Glutamatergic neuron (in vitro differentiated cells): ENCODE measurements at regions not wholly inside any gene's neighbourhood (a gene's known extent, or its start where the extent isn't known, plus 50 kb on each side); places are given as distances from the start of the nearest gene placed in this dataset.

Experiments used
- DNase-seq: peaks from one replicate; pipeline ENCODE4 v3.0.0; 2022
- H3K27ac Mint-ChIP-seq: one replicate; pipeline ENCODE4 v1.8.0; 2020; ENCODE audit warnings: mild to moderate bottlenecking, mixed read lengths, inconsistent platforms; ENCODE audit not compliant: unreplicated experiment
- H3K27me3 Mint-ChIP-seq: one replicate; pipeline ENCODE4 v1.8.0; 2020; ENCODE audit warnings: mild to moderate bottlenecking, moderate library complexity, mixed read lengths, inconsistent platforms; ENCODE audit not compliant: unreplicated experiment
- H3K36me3 Mint-ChIP-seq: one replicate; pipeline ENCODE4 v1.8.0; 2020; ENCODE audit warnings: mild to moderate bottlenecking, mixed read lengths, inconsistent platforms; ENCODE audit not compliant: unreplicated experiment
- H3K4me1 Mint-ChIP-seq: one replicate; pipeline ENCODE4 v1.8.0; 2020; ENCODE audit warnings: mild to moderate bottlenecking, low read depth, mixed read lengths, inconsistent platforms; ENCODE audit not compliant: unreplicated experiment
- H3K4me3 Mint-ChIP-seq: one replicate; pipeline ENCODE4 v1.8.0; 2020; ENCODE audit warnings: mild to moderate bottlenecking, mixed read lengths, inconsistent platforms; ENCODE audit not compliant: unreplicated experiment
- H3K9me3 Mint-ChIP-seq: one replicate; pipeline ENCODE4 v1.8.0; 2020; ENCODE audit warnings: mild to moderate bottlenecking, moderate library complexity, mixed read lengths, inconsistent platforms; ENCODE audit not compliant: unreplicated experiment
- TF ChIP-seq, protein P1 (sequence below): fragments of 200-600 bp; sonication (generic); IDR thresholded peaks from one replicate; pipeline ENCODE4 v1.5.0; 2021; ENCODE audit not compliant: partially characterized antibody, unreplicated experiment

DNA sequence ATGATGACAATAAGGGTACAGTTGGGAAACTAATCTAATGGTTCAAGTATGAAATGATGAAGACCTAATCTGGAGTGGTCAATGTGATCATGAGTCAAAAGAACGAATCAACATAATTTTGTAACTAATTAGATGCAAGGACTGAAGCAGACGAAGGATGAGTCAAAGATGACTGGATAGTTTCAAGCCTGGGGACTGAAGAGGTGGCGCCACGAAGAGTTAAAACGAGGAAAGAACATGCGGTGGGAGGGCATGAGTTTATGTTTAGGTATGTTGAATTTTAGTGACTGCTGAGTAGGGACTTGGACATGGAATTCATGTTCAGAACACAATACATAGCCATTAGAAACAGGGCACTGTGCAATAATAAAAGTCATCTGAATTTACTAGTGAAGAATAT, 221.5 kb upstream of the FAM241A start:
- Mint-ChIP-seq H3K36me3 (no peaks in the 10 kb centered on the region), H3K27me3 (no peaks in the 10 kb centered on the region), H3K4me1 (no peaks in the 10 kb centered on the region), H3K4me3 (no peak overlapping the region), H3K27ac (no peak overlapping the region), H3K9me3 (no peaks in the 10 kb centered on the region)
- no peak for DNase-seq
- TF ChIP-seq, protein P1, sequence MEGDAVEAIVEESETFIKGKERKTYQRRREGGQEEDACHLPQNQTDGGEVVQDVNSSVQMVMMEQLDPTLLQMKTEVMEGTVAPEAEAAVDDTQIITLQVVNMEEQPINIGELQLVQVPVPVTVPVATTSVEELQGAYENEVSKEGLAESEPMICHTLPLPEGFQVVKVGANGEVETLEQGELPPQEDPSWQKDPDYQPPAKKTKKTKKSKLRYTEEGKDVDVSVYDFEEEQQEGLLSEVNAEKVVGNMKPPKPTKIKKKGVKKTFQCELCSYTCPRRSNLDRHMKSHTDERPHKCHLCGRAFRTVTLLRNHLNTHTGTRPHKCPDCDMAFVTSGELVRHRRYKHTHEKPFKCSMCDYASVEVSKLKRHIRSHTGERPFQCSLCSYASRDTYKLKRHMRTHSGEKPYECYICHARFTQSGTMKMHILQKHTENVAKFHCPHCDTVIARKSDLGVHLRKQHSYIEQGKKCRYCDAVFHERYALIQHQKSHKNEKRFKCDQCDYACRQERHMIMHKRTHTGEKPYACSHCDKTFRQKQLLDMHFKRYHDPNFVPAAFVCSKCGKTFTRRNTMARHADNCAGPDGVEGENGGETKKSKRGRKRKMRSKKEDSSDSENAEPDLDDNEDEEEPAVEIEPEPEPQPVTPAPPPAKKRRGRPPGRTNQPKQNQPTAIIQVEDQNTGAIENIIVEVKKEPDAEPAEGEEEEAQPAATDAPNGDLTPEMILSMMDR = no peak

DNA sequence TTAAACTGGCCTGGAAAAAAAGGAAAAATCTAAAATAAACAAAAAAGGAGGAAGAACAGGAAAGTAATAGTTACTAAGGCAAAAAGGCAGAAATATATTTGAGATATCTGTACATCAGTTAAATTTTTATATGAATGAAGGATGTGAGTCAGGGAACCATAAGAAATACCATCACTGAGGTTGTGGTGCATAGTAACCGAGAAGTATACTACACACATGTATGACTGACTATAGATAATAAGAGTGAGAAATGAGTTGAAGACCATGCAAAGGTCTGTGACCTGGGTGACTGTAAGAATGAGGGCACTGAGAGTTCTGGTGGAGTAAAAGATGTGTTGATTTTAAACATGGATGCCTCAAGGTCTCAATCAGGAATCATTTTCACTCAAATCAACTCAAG, 220.6 kb upstream of the FAM241A start:
- no peaks in the 10 kb centered on the region for H3K9me3 Mint-ChIP-seq
- H3K27me3 Mint-ChIP-seq = no peaks in the 10 kb centered on the region

DNA sequence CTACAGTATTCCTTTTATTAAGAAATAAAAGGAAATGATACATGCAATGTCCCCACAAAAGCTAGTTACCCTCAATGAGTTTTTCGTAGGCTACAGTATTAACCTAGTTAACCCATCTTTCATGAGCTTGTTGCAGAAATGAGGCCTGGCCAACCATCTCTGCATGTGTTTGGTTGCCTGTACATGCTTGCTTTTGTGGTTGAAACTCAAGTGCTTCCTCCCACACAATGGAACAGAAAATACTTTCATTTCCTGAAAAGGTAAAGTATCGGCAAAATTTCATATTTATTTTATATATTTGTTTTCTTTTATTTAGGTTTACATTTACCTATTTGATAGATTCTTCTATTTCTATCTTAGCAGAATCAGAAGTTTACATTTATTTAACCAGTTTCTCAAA, 214.6 kb upstream of the FAM241A start:
- Mint-ChIP-seq H3K27ac (no peak overlapping the region), H3K9me3 (no peaks in the 10 kb centered on the region), H3K27me3 (no peaks in the 10 kb centered on the region), H3K4me3 (no peak overlapping the region), H3K36me3 (no peaks in the 10 kb centered on the region), H3K4me1 (peaks cover 2% of the 10 kb centered on the region)
- DNase-seq = no peak
- TF ChIP-seq, protein P1 = no peak

More for the DNA sequence above, 220.6 kb upstream of the FAM241A start:
- Mint-ChIP-seq H3K4me1 (no peaks in the 10 kb centered on the region), H3K4me3 (no peak overlapping the region), H3K36me3 (no peaks in the 10 kb centered on the region), H3K27ac (no peak overlapping the region)
- TF ChIP-seq, protein P1 = no peak
- no peak for DNase-seq

DNA sequence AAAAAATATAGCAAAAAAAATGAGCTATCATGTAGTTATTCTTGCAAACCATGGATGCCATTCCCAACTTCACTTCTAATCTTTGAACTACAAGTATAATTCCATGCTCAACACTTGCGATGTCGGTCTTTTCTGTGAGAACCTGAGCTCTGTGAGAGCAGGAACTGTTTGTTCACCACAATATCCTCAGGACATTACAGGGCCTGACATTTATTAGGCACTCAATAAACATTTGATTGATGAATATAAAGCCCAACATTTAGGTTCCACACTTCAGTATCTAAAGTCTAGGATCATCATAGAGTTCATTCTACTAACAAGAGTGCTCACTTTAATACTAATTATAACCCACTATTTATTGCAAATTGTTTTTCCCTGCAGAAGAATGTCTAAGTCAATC, 211.6 kb upstream of the FAM241A start:
- Mint-ChIP-seq H3K36me3 (no peaks in the 10 kb centered on the region), H3K9me3 (no peaks in the 10 kb centered on the region), H3K27ac (no peak overlapping the region), H3K4me1 (peaks cover 2% of the 10 kb centered on the region), H3K4me3 (no peak overlapping the region), H3K27me3 (no peaks in the 10 kb centered on the region)
- no peak for DNase-seq
- TF ChIP-seq, protein P1 = no peak

DNA sequence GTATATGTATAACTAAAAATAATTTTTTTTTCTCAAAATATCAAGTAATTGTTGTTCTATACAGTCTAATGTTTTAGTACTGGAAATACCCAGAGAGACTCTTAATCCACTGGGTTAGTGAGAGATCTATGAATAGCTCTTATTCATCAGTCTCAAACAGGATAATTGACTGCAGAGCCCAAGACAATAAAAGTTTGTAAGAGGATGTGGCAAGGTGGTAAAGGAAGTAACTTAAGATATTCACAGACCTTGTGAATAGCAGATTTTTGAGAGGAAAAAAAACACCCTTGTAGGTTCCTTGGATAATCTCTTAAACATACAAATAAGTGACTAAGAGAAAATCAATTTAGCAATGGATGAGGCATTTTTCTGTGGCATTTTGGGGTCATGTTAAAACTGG, 210.9 kb upstream of the FAM241A start:
- Mint-ChIP-seq H3K4me3 (no peak overlapping the region), H3K4me1 (peaks cover 2% of the 10 kb centered on the region)

More for the DNA sequence above, 210.9 kb upstream of the FAM241A start:
- TF ChIP-seq, protein P1 = no peak
- Mint-ChIP-seq H3K36me3 (no peaks in the 10 kb centered on the region), H3K27ac (no peak overlapping the region), H3K27me3 (no peaks in the 10 kb centered on the region), H3K9me3 (no peaks in the 10 kb centered on the region)
- no peak for DNase-seq
